SK-N-MC (cell line): ENCODE measurements at regions not wholly inside any gene's neighbourhood (a gene's known extent, or its start where the extent isn't known, plus 50 kb on each side); places are given as distances from the start of the nearest gene placed in this dataset.
"Not testable (repeated sequence)": the region's sequence is repeated elsewhere in the genome, so short reads cannot be mapped to it uniquely, and the experiment has no call there.

Experiments
- DNase-seq: peaks from one replicate; pipeline ENCODE4 v3.0.0-alpha.2; 2011; ENCODE audit warnings: low read depth, low spot score
- H3K27ac ChIP-seq: fragments of 200-600 bp; sonication (generic); 2 replicates; pipeline ENCODE4 v1.5.1; 2016; ENCODE audit warnings: mixed run types
- H3K36me3 ChIP-seq: fragments of 200-600 bp; sonication (generic); 2 replicates; pipeline ENCODE4 v1.6.1; 2017; ENCODE audit warnings: antibody characterized with exemption, low read length, mixed read lengths; ENCODE audit not compliant: insufficient read depth
- H3K4me3 ChIP-seq: fragments of 200-600 bp; sonication (generic); 2 replicates; pipeline ENCODE4 v1.5.1; 2016
- H3K9ac ChIP-seq: fragments of 200-600 bp; sonication (generic); 2 replicates; pipeline ENCODE4 v1.8.0; 2017; ENCODE audit warnings: mixed run types, mixed read lengths; ENCODE audit not compliant: insufficient read length
- H3K9me3 ChIP-seq: fragments of 200-600 bp; sonication (generic); 2 replicates; pipeline ENCODE4 v1.6.1; 2017; ENCODE audit warnings: low read depth, mild to moderate bottlenecking, antibody characterized with exemption, low read length, moderate library complexity, mixed read lengths
- EZH2 ChIP-seq: fragments of 200-600 bp; sonication (generic); IDR thresholded peaks from one replicate; pipeline ENCODE4 v1.6.1; 2017; ENCODE audit warnings: antibody characterized with exemption
- FOXP2 ChIP-seq: optimal IDR thresholded peaks from 2 replicates; pipeline ENCODE3; 2011; ENCODE audit warnings: mild to moderate bottlenecking, moderate library complexity; ENCODE audit not compliant: insufficient read depth; ENCODE audit errors: extremely low read length, control extremely low read depth
- POLR2AphosphoS5 ChIP-seq: IDR thresholded peaks from 2 replicates; pipeline ENCODE4 v1.6.1; 2012; ENCODE audit warnings: mild to moderate bottlenecking, low read depth, low read length, borderline replicate concordance

GRCh38 chr1:222009105-222009730 lies 267.3 kb upstream of the DUSP10 start:
- H3K9me3 ChIP-seq: no peaks in the 10 kb centered on the region
- H3K36me3 ChIP-seq: no peaks in the 10 kb centered on the region
- H3K4me3 ChIP-seq: no peak overlapping the region
- no peak for DNase-seq
- no peak overlapping the region for H3K27ac ChIP-seq
- TF ChIP-seq EZH2: no peak
- TF ChIP-seq POLR2AphosphoS5: no peak
- TF ChIP-seq FOXP2: no peak
- no peak overlapping the region for H3K9ac ChIP-seq

- no peaks in the 10 kb centered on the region for H3K36me3 ChIP-seq
- no peak overlapping the region for H3K4me3 ChIP-seq
- no peaks in the 10 kb centered on the region for H3K9me3 ChIP-seq
- no peak overlapping the region for H3K27ac ChIP-seq
- no peak for DNase-seq
- no peak overlapping the region for H3K9ac ChIP-seq
- TF ChIP-seq POLR2AphosphoS5: no peak
- no peak for TF ChIP-seq FOXP2
Measured at GRCh38 chr1:222006715-222007114, 264.8 kb upstream of the DUSP10 start.

GRCh38 chr1:222004784-222005183 lies 262.9 kb upstream of the DUSP10 start:
- H3K27ac ChIP-seq: no peak overlapping the region
- no peak overlapping the region for H3K4me3 ChIP-seq
- H3K36me3 ChIP-seq: no peaks in the 10 kb centered on the region
- no peak overlapping the region for H3K9ac ChIP-seq
- TF ChIP-seq POLR2AphosphoS5 (no peak), EZH2 (no peak), FOXP2 (no peak)
- no peak for DNase-seq
- no peaks in the 10 kb centered on the region for H3K9me3 ChIP-seq

GRCh38 chr1:222004034-222004433 lies 262.1 kb upstream of the DUSP10 start:
- TF ChIP-seq FOXP2: no peak
- no peak for TF ChIP-seq EZH2
- TF ChIP-seq POLR2AphosphoS5: no peak
- no peak overlapping the region for H3K9ac ChIP-seq
- no peak overlapping the region for H3K4me3 ChIP-seq
- H3K27ac ChIP-seq: no peak overlapping the region
- DNase-seq: no peak
- H3K9me3 ChIP-seq: no peaks in the 10 kb centered on the region
- H3K36me3 ChIP-seq: no peaks in the 10 kb centered on the region

- no peak overlapping the region for H3K27ac ChIP-seq
- H3K36me3 ChIP-seq: no peaks in the 10 kb centered on the region
- TF ChIP-seq EZH2 (no peak), FOXP2 (no peak), POLR2AphosphoS5 (no peak)
- H3K9ac ChIP-seq: no peak overlapping the region
- no peaks in the 10 kb centered on the region for H3K9me3 ChIP-seq
- H3K4me3 ChIP-seq: no peak overlapping the region
- DNase-seq: no peak
Measured at GRCh38 chr1:222002503-222002902, 260.6 kb upstream of the DUSP10 start.

- no peak for DNase-seq
- Histone ChIP-seq H3K9me3 (no peaks in the 10 kb centered on the region), H3K27ac (no peak overlapping the region), H3K4me3 (no peak overlapping the region), H3K36me3 (no peaks in the 10 kb centered on the region), H3K9ac (no peak overlapping the region)
- TF ChIP-seq FOXP2: no peak
Measured at GRCh38 chr1:222000131-222000530, 258.2 kb upstream of the DUSP10 start.

GRCh38 chr1:221998781-221999180 lies 256.9 kb upstream of the DUSP10 start:
- Histone ChIP-seq H3K36me3 (no peaks in the 10 kb centered on the region), H3K9me3 (no peaks in the 10 kb centered on the region), H3K27ac (no peak overlapping the region), H3K4me3 (no peak overlapping the region), H3K9ac (no peak overlapping the region)
- DNase-seq: no peak
- TF ChIP-seq EZH2: no peak
- TF ChIP-seq FOXP2: no peak
- no peak for TF ChIP-seq POLR2AphosphoS5

- no peak overlapping the region for H3K4me3 ChIP-seq
- H3K9me3 ChIP-seq: no peaks in the 10 kb centered on the region
- no peaks in the 10 kb centered on the region for H3K36me3 ChIP-seq
- no peak overlapping the region for H3K9ac ChIP-seq
- no peak overlapping the region for H3K27ac ChIP-seq
- TF ChIP-seq EZH2: no peak
- no peak for TF ChIP-seq FOXP2
- no peak for TF ChIP-seq POLR2AphosphoS5
- no peak for DNase-seq
Measured at GRCh38 chr1:221998186-221998612, 256.3 kb upstream of the DUSP10 start.

- not testable (repeated sequence) for H3K4me3 ChIP-seq, H3K27ac ChIP-seq, H3K36me3 ChIP-seq, H3K9me3 ChIP-seq, H3K9ac ChIP-seq, DNase-seq
Measured at GRCh38 chr1:221997012-221997411, 255.1 kb upstream of the DUSP10 start.

GRCh38 chr1:221994939-221995338 lies 253.1 kb upstream of the DUSP10 start:
- Histone ChIP-seq H3K9ac (no peak overlapping the region), H3K4me3 (no peak overlapping the region), H3K27ac (no peak overlapping the region), H3K9me3 (no peaks in the 10 kb centered on the region), H3K36me3 (no peaks in the 10 kb centered on the region)
- no peak for TF ChIP-seq FOXP2
- TF ChIP-seq POLR2AphosphoS5: no peak
- TF ChIP-seq EZH2: no peak
- no peak for DNase-seq
